HG03442 (cell line): ENCODE measurements at regions not wholly inside any gene's neighbourhood (a gene's known extent, or its start where the extent isn't known, plus 50 kb on each side); places are given as distances from the start of the nearest gene placed in this dataset.
"Not testable (repeated sequence)": the region's sequence is repeated elsewhere in the genome, so short reads cannot be mapped to it uniquely, and the experiment has no call there.

ENCODE experiments used
- ATAC-seq: cut with Tn5 transposase; IDR thresholded peaks from one replicate; pipeline ENCODE4 v1.9.1; 2021; ENCODE audit warnings: mild to moderate bottlenecking, moderate library complexity; ENCODE audit not compliant: unreplicated experiment

DNA sequence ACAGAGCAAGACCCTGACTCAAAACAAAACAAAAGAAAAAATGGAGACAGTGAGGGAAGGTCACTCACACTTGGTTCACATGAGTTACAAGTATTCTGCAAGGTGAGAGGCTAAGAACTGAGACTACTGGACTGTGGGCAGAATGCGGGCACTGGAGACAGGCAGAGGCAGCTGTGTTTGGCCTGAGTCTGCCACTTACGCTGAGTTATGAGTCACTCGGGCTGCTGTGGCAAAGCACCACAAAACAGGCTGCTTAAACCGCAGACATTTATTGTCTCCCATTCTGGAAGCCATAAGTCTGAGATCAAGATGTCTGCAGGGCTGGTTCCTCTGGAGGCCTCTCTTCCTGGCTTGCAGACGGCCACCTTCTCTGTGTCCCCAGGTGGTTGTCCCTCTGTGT is 122.8 kb downstream of the SHANK2 start:
- ATAC-seq, result no peak

GRCh38 chr11:71127806-71128205 is 124.6 kb downstream of the SHANK2 start:
- ATAC-seq, result no peak

DNA sequence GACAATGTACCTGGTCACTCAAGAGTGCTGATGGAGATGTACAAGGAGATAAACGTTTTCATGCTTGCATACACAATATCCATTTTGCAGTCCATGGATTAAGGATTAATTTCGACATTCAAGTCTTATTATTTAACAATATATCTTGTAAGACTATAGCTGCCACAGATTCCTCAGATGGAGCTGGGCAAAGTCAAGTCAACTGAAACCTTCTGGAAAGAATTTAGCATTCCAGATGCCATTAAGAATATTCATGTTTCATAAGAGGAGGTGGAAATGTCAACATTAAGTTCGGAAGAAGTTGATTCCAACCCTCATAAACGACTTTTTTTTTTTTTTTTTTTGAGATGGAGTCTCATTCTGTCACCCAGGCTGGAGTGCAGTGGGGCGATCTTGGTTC is 126.0 kb downstream of the SHANK2 start:
- not testable (repeated sequence) for ATAC-seq

- no peak for ATAC-seq
These were observed 127.2 kb downstream of the SHANK2 start for GRCh38 chr11:71125150-71125549.

DNA sequence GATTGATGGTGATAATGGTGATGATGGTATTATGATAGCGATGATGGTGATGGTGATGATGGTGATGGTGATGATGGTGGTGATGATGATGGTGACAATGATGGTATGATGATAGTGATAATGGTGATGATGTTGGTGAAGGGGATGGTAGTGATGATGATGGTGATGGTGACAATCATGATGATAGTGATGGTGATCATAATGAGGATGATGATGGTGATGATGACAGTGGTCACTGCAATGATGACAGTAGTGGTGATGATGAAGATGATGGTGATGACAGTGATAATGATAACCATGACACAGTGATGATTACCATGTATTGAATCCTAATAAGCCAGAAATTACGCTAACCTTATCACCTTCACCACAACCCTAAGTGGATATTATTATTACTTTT is 128.2 kb downstream of the SHANK2 start:
- ATAC-seq, result no peak

GRCh38 chr11:71120471-71120896 is 131.9 kb downstream of the SHANK2 start:
- ATAC-seq, result no peak

DNA sequence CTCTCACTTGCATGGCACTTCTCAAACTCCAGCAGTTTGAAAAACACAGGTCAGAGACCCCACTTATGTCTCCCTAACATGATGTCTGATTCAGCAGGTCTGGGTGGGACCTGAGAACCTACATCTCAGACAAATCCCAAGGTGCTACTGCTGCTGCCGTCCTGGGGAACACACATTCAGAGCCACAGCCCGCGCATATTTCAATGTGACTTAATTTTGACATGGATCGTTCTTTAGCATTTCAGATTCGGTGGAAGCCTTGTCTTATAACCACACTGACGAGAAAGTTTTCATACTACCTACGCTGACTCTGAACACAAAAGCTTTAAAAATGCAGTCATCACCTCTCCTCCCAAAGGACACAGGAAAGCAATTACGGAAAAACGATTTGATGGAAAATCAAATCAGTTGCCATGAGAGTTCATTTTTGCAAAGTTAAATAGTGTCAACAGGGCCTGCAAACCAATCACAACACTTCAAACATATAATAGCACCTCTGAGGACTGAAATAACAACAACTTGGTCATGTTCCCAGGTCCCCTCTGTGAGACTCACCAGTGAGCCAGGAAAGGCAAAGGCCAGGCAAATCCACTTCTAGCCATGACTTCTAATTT is 132.6 kb downstream of the SHANK2 start:
- no peak for ATAC-seq

DNA sequence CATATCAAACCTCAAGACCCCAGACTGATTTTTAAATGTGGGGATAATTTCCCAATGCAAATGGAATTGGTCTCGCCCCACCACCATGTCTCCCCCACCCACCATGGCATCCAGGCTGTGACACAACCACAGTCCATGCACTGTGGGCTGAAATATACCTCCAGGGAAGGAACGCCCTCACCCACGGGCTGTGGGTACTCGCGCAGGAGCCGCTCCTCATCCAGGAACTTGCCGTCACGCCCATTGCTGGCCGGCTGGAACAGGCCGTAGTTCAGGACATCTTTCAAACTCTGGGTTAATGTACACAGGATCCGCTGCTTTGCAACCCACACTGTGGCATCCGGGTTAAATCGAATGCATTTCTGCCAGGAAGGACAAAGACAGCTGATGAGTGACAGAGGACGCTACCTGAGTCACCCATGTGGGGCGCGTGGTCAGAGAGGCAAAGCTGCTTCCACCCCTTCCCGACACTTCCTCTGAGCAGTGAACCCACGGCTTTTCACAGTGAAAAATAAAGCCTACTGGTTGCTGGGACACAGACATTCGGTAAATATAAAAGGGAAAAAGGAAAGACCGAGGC is 133.6 kb downstream of the SHANK2 start:
- no peak for ATAC-seq

DNA sequence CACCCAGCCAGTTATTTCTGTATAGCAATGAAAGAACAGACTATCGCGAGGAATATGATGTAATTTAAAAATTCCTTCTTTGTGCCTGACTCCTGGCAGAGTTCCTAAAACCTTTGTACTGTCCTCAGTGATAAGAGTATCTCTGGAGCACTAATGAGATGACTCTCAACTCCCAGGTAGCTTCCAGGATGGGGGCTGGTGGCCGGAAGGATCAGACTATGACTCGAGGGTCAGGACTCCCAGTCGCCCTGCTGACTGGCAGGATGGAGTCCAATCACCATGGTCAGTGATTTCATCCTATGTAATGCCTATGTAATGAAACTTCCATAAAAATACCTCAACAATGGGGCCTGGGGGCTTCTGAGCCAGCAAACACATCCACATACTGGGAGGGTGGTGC is 135.1 kb downstream of the SHANK2 start:
- ATAC-seq, result no peak

DNA sequence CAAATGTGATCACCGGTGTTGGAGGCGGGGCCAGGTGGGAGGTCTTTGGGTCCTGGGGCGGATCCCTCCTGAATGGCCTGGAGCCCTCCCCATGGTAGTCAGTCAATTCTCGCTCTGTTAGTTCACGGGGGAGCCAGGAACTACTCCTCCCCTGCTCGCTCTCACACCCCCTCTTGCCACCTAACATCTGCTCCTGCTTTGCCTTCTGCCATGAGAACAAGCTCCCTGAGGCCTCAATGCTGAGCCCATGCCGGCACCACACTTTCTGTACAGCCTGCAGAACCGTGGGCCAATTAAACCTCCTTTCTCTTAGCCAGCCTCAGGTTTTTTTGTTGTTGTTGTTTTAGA is 135.7 kb downstream of the SHANK2 start:
- no peak for ATAC-seq

DNA sequence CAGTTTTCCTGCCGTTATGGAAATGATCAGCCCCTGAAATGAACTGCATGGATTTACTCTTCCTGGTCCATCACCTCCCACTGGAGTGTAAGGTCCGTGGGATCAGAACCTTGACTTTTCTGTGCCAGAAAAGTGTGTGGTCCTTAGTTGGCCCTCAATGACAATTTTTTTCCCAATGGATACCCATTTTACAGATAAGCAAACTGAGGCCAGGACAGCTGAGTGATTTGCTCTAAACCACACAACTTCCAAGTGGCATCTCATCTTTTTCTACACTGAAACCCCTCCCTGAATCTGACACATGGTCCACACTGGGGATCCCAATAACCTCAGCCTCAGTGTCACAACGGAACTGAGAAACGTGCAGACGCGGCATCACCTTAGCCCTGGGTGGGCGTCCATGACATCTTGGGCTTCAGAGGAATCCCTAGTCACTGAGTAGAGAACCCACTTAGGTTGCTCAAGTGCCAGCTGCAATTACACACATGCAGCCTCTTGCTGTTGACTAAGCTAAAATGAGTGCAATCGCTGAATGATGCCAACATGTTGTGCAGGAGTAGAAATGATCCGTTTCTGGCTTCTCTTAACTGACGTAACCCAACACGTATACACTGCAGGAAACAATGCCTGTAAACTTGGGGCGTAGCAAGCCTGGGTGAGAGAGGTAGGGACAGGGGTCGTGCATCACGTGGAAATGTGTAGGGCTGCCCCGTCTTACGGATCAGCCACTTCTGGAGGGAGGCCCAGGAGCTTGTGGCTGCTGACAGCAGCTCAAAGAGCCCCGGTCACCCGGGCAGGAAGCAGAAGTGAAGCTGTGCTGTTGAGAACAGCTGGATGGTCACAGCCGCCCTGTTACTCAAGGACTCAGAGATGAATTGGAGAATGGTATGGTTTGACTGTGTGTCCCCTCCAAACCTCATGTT is 136.3 kb downstream of the SHANK2 start:
- ATAC-seq, result no peak

DNA sequence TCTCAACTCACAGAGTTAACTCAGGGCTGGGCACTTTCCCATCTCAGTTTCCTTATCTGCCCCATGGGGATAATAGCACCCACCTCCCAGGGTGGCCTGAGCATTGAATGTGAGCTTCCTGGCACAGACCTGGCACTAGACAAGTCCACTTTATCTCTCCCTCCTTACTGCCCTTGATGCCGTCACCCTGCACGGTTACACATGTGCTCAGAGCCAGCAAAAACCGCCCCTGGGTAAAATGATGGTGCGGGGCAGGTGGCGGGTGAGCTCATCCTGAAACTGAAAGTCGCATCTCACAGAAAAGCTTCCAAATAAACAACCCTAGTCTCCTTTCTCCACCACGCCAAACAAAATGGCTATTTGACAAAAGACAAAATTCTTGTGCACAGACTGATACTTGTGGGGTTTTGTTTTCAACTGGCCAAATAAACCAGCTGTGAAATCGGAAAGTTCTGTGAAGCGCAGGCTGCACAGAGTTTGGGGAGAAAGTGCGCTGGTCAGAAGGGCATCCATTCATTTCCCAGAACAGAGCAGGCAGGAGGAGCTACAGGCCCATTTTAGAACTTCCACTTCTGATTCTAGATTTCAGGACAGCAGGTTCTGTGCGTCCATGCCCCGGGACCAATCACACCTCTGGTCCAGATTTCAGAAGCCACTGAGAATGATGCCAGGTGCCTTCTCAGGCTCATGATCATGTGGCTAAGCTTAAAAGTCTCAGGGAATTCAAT is 138.1 kb downstream of the SHANK2 start:
- ATAC-seq, result no peak

- ATAC-seq, result no peak
These were observed 139.4 kb downstream of the SHANK2 start for GRCh38 chr11:71112990-71113389.

DNA sequence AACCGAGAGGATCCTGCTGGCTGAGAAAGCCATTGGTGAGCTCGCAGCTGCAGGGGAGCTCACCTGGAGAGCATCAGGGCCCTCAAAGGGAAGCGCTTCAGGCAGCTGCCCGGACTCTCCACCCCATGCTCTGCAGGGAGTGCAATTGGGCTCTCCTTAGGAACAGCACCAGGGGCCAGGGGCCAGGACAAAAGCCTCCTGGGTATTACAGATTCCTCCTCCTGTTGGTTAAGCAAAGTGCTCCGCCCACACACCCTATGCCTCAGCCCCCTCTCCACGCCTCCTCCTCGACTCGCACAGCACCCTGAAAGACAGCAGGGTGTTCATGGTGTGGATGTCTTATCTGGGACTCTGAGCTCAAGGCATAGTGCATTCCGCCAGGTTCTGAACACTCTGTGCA is 139.9 kb downstream of the SHANK2 start:
- ATAC-seq, result no peak

- no peak for ATAC-seq
These were observed 142.8 kb downstream of the SHANK2 start for GRCh38 chr11:71109586-71109985.

DNA sequence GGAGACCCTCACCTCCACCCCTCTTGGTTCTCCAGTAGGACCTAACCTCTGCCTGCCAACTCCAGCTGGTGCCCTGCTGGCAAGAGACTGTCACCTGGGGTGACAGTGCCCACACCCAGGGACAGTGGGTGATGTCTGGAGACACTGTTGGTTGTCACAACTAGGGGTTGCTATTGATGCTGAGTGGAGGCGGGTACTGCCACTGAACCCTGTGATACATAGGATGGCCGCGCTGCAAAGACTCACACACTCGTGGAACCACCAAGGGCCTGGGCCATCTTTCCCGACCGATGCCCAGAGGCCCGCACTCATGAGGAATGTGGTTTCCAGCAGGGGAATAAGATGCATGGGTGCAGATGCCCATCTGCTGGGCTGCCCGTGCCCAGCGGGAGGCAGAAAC is 143.2 kb downstream of the SHANK2 start:
- ATAC-seq, result no peak

DNA sequence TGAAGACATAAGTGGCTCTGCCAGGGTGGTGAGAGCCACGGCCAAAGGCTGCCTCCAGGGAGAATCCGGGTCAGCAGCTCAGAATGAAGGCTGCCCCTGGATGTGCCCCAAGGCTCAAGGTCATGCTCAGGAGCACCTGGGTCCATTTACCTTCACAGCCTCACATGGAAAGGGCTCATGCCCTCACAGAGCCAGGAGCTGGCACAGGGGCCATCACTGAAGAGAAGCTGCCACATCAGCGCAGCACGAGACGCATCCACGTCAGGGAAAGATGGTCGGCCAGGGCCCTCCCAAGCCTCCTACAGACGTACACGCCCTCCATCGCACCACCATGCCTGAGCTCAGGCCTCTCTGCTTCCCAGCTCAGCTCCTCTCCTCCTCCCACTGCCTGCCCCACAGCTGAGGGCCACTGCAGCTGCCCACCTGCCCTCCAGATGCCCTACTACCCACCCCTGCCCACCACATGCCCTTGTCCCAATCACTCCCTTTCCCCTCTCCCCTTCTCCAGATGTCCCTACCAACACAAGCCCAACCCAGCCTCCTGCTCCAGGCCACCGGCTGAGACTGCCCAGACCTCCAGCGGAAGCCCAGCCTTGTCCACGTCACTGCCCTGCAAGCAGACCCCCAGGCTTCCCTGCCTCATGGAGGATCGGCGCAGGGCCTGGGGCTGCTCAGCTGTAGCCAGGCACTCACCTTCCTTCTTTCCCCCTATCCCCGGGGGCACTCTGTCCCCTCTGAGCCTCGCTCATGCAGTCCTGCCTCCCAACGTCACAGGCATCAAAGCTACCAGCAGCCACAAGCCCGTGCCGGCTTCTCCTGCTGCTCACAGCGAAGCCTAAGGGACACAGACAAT is 144.1 kb downstream of the SHANK2 start:
- ATAC-seq, result no peak

GRCh38 chr11:71106671-71107070 is 145.7 kb downstream of the SHANK2 start:
- ATAC-seq, result no peak

GRCh38 chr11:71103266-71103665 is 149.1 kb downstream of the SHANK2 start:
- ATAC-seq, result no peak

DNA sequence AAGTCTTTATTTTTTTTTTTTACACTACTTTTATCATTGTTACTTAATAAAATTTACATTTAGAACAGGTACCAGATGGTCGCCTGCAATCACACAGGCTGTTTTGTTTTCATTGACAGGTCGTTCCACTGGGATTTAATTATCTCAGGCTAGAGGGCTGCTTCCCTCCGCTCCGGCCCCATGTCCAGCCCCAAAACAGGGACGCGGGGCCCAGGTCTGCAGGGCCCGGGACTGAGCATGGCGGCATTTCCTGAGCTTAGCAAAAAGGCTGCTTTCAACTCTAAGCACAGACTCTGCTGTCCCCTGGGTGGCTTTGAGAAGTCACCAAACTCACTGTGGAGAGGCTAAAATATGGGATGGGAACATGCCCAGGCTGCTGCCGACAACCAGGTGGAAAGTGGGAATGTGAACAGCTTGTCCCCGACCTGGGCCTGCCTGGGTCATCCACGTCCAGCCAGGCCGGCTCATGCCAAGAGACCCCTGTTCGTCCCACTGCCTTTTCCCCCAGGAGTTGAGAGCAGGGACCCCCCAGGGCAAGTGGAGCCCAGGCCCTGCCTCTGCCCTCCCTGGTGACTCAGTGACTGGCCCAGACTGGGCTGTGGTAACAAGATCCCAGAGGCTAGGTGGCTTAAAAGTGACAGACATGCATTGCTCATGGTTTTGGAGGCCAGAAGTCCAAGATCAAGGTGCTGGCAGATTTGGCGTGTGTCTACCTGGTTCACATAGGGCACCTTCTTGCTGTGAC is 150.0 kb downstream of the SHANK2 start:
- no peak for ATAC-seq
